ENCODE measurements at regions not wholly inside any gene's neighbourhood (a gene's known extent, or its start where the extent isn't known, plus 50 kb on each side); places are given as distances from the start of the nearest gene placed in this dataset.
"Not testable (repeated sequence)": the region's sequence is repeated elsewhere in the genome, so short reads cannot be mapped to it uniquely, and the experiment has no call there.

- in situ Hi-C loops (cut with MboI; ENCODE audit: low sequenced_read_pairs, unreplicated experiment): no loop called here
- TF ChIP-seq CTCF (IDR thresholded peaks at IDR 0.05; ENCODE audit: borderline replicate concordance, control extremely low read depth, extremely low read depth, insufficient read depth, missing control alignments): no peak
- DNase-seq (ENCODE audit: low spot score): no peak
These were observed 231.7 kb downstream of the VAPA start for GRCh38 chr18:10145546-10145945.

GRCh38 chr18:10147226-10147625 is 233.4 kb downstream of the VAPA start:
- no peak for DNase-seq (ENCODE audit: low spot score)
- in situ Hi-C loops (cut with MboI; ENCODE audit: low sequenced_read_pairs, unreplicated experiment): no loop called here
- no peak for TF ChIP-seq CTCF (IDR thresholded peaks at IDR 0.05; ENCODE audit: borderline replicate concordance, control extremely low read depth, extremely low read depth, insufficient read depth, missing control alignments)

- no peak for TF ChIP-seq CTCF (IDR thresholded peaks at IDR 0.05; ENCODE audit: borderline replicate concordance, control extremely low read depth, extremely low read depth, insufficient read depth, missing control alignments)
- in situ Hi-C loops (cut with MboI; ENCODE audit: low sequenced_read_pairs, unreplicated experiment): no loop called here
These were observed 233.9 kb downstream of the VAPA start for GRCh38 chr18:10147752-10148151.

GRCh38 chr18:10148189-10148929 is 234.5 kb downstream of the VAPA start:
- in situ Hi-C loops (cut with MboI; ENCODE audit: low sequenced_read_pairs, unreplicated experiment): no loop called here
- TF ChIP-seq CTCF (IDR thresholded peaks at IDR 0.05; ENCODE audit: borderline replicate concordance, control extremely low read depth, extremely low read depth, insufficient read depth, missing control alignments): no peak
- no peak for DNase-seq (ENCODE audit: low spot score)

More at GRCh38 chr18:10147752-10148151, 233.9 kb downstream of the VAPA start:
- DNase-seq (ENCODE audit: low spot score): no peak

- TF ChIP-seq CTCF (IDR thresholded peaks at IDR 0.05; ENCODE audit: borderline replicate concordance, control extremely low read depth, extremely low read depth, insufficient read depth, missing control alignments): no peak
- no peak for DNase-seq (ENCODE audit: low spot score)
- in situ Hi-C loops (cut with MboI; ENCODE audit: low sequenced_read_pairs, unreplicated experiment): no loop called here
These were observed 236.1 kb downstream of the VAPA start for GRCh38 chr18:10149768-10150556.

GRCh38 chr18:10150576-10150975 is 236.8 kb downstream of the VAPA start:
- in situ Hi-C loops (cut with MboI; ENCODE audit: low sequenced_read_pairs, unreplicated experiment); DNase-seq (ENCODE audit: low spot score): not testable (repeated sequence)

- no peak for TF ChIP-seq CTCF (IDR thresholded peaks at IDR 0.05; ENCODE audit: borderline replicate concordance, control extremely low read depth, extremely low read depth, insufficient read depth, missing control alignments)
- in situ Hi-C loops (cut with MboI; ENCODE audit: low sequenced_read_pairs, unreplicated experiment): no loop called here
- DNase-seq (ENCODE audit: low spot score): no peak
These were observed 238.7 kb downstream of the VAPA start for GRCh38 chr18:10152475-10152874.
